ENCODE measurements at regions not wholly inside any gene's neighbourhood (a gene's known extent, or its start where the extent isn't known, plus 50 kb on each side); places are given as distances from the start of the nearest gene placed in this dataset.

DNA sequence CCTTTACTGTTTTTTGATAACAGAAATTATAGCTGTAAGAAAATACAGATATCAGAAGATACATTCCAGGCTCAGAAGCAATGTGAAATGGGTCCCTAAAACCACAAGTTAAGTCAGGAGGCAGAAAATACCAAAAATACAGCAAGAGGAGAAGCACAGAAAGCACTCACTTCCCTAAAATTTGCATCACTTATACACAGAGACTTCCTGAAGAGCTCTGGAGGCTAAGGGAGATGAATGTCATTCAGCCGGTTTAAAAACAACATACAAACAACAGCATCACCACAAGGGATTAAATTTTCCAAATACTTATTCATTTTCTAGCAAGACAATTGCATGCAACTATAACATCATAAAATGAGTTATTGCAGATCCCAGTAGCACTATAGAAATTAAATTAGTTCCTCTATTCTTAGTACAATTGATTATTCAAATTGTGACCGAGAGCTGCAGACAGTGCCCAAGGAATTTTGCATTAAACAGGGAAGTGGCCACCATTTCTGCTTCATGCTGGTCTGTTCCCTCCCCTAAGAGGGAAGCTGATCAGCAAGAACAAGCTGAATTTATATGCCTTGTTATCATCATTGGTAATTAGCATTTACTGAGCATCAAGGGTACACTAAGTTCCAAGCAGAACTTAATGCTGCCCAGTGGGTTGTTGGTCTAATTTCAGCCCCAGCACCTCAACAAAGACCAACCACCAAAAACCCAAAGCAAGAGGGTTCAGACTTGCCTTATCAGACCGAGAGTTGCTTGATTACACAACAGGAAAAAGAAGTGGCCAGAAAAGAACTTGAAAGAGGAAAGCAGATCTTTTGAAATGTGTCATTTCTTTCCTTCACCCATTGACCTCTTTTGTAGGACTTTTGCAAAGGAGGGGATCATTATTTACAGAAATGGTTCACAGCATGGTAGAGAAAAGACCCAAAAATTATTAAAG, 140.7 kb downstream of the KCTD12 start:
- DNase-seq = no peak

DNA sequence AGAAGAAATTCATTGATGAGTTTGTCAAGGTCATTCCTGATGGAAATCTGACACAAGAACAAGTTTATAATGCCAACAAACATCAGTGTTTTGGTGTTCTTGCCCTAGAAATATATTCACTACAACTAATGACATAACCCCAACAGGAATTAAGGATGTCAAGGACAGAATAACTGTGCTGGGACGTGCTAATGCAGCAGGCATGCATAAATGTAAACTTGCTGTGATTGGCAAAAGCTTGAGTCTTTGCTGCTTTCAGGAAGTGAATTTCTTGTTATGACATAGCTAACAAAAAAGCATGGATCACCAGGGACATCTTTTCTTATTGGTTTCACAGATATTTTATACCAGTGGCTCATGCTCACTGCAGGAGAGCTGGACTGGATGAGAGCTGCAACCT, 144.6 kb downstream of the KCTD12 start:
- no peak for DNase-seq

DNA sequence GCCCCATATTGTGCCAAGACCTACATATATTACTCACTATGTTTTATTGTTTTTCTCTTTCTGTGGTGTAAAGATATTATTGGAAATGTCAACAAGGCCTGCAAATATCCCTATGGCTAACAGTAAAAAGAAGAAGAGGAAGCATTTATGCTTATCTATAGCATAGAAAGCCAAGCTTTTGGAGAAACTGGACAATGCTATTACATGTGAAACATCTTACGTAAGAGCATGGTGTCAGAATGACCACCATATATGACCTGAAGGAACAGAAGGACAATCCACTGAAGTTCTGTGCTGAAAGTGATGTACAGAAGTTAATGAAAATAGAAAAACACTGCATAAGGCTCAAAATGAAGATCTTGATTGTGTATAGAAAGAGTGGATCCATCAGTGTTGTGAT, 145.2 kb downstream of the KCTD12 start:
- no peak for DNase-seq

GRCh38 chr13:76738616-76739015, 147.6 kb downstream of the KCTD12 start:
- DNase-seq = no peak

- DNase-seq = no peak
Measured at GRCh38 chr13:76737526-76737925, 148.7 kb downstream of the KCTD12 start.

DNA sequence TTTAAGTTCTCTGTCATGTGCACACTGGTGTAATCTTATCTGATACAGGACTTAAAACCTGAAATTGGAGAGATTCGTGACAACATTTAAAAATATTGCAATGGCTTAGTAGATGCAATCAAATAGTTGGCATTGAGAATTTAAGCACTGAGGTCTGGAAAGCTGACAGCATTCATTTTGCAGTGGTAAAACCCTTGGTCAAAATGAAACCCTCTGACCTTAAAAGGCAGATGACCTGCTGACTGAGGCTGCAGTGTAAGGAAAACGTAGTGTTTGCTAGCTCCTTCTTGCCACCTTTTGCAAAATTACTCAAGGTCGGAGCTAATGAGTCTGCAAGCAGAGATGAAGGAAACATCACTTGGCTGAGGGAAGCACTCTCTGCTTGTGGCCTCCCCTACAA, 150.6 kb downstream of the KCTD12 start:
- DNase-seq = no peak

DNA sequence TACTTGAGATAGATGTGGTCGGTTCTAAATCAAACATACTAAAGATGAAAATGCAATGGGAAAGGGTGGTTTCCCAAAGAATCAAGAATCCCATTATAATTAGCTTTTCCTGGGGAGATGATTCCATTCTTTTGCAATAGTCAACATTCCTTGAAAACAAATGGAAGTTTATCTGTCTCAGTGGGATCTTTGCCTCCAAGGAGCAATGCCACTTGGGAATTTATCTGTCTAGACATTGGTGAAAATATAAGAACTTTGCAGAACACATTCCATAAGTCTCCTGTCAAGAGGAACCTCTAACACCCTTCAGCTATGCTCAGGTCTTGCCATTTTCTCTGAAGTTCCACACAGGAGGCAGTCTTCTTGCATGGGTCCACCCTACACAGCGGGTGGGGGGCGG, 152.5 kb downstream of the KCTD12 start:
- no peak for DNase-seq

DNA sequence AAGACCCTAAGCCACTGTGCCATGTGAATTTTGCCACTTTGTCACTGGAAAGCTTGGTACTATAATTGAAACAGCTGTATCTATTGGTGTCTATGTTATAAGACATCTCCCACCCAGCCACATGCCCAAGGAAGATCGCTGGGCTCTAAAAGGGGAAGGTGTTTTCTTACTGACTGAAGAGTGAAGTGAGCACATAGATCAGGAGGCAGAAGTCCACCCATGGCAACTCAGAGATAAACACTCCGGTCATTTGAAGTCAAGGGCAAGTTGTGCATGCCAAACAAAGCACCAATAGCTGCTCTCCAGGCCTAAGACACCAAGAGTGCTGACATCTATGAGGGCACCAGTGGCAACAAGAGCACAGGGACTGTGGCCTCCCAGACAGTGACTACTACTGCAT, 153.8 kb downstream of the KCTD12 start:
- DNase-seq = no peak

DNA sequence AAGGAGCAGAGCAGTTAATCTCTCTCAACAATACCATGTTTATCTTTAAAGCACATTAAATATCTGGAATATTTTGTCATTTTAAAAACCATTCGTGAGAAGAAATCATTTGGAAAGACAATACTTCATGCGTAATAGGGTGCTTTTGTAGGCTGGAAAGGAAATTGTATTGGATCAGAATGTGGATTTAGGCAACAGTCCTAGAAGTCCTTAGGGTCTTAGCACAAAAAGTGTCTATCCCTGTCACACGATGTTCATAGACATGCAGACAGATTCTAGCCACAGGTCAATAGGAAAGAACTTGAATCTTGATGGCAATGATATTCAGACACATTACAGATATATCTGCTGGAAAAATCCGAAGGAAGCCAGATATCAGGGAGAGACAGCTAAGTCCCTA, 156.0 kb downstream of the KCTD12 start:
- no peak for DNase-seq

DNA sequence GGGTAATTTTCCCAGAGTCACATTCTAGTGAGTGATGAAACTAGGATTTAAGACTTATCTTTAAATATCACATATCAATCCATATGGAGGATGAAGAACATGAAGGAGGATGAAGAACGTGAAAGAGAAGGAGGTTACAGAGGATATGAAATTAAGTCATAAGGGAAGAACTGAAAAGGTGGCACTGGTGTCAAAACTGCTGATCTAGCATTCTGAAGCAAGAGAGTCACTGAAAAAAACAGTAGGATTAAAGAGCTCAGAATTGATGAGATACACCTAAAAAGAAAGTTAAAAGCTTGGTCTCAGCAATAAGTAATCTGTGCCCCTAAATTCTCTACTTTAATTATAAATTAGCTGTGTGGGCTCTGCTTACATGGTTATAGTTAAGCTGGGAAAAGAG, 156.5 kb downstream of the KCTD12 start:
- DNase-seq = no peak

GRCh38 chr13:76725896-76726295, 160.3 kb downstream of the KCTD12 start:
- DNase-seq = no peak

DNA sequence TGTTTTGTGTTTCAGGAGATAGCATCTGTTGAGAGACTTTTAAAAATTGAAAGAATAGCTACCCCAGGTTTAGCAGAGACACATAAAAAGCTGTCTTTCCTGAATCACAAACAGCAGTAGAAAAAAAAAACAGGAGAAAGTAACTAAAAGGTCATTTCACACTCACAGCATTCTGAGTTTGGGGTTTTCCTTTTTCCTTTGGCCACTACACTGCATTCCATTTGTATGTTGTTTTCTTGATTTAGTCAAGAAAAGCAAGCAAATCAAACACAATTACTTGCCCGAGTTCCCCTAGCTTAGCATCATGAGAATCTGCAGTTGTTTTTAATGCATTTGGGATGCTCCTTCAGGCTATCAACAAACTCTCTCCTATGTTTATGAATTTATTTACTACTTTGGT, 161.0 kb downstream of the KCTD12 start:
- DNase-seq = no peak

DNA sequence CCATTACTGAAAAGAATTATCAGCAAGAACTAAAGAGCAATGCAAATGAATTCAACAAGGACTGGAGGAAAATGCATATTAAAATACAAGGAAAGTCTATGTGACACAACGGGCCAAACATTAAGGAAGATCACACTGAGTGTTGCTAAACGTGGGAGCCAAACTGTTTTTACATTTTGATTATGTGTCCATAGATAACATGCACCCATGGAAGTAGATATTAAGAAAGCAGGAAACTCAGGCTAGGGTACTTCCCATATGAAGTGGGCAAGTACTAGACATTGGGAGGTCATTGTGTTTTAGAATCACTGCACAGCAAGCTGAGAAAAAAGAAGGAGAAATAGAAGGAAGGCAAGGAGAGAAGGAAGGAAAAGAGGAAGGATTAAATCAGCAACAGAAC, 161.8 kb downstream of the KCTD12 start:
- no peak for DNase-seq

- no peak for DNase-seq
Measured at GRCh38 chr13:76723551-76724232, 162.5 kb downstream of the KCTD12 start.

DNA sequence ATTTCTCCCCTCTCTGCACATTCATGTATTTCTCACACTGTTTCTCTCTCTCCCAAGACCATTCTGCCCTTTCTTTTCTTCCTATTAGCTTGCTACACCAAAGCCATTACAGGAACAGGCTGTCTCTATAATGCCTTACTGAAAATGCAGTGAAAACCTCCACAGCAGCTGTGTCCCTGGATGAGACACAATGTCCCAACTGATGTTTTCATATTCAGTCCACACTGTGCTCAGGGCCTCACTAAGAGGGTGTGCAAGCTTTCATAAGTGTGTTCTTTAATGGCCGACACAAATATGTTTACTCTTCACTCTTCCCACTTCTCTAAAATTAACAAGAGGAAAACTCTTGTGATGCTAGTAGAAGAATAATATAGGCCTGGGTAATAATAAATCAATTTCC, 163.4 kb downstream of the KCTD12 start:
- no peak for DNase-seq

- DNase-seq = no peak
Measured at GRCh38 chr13:76720821-76721220, 165.4 kb downstream of the KCTD12 start.

DNA sequence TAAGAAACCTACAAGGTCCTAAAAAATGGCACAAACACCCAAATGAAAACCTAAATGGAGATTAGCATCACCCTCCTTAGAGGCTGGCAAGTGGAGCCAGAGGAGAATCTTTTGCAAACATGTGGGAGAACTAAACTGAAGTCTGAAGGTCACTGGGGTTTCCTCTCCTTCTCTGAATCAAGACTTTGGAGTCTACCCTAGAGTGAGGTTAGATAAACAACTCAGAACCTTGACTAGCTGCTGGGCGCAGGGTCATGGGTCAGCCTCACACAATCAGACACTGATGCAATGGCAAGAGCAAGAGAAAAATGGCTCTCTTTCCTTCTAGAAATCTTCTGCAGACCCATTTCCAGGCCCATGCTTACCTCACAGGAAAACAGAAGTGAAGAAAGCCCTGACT, 165.8 kb downstream of the KCTD12 start:
- no peak for DNase-seq

DNA sequence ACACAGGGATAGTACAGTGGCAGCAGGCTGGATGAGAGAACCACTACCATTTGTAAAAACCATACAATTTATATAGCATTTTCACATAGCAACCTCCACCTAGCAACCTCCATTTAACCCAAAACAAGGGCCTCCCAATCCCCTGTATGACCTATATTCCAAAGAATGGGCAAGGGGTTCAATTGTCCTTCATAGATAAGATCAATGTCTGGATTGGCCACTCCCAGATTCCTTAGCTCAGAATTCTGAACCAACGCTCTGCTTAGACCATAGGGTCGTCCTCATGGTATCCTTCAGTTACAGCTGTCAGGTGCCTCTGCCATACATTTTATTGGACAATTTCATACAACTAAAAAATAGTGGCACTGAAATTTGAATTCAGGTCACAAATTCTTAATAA, 166.2 kb downstream of the KCTD12 start:
- DNase-seq = no peak

DNA sequence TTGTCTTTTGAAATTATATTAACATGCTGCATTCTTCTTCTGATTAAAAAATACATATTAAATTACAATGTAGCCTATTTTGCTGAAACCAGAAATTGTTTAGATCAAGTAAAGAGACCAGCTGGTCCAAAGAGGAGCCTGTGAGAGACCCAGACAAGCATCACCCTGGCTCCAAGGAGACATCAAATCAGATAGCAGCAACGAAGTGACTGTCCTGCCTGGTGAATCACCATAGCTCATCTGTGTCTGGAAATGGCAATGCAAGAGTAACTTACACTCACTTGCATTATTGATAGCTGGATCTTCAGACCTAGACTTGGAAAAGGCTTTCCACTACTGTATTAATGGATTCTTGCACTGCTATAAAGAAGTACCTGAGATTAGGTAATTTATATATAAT, 169.1 kb downstream of the KCTD12 start:
- DNase-seq = no peak

DNA sequence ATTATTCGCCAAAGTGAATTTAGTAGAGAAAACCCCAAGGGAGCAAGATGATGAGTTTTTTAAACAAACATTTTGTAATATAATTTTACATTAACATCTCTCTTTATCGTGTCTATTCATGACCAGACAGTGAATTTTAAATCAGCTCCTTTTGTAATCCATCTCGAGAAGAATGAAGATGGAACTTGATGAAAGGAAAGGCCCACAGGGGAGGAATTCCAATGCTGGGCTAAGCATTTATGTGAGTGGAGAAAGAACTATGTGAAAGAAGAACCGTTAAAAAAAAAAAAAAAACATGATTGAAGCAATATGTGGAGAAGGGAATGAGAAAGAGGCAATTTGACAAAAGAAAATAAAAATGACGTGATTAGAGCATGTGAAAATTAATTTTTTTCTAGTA, 170.6 kb downstream of the KCTD12 start:
- DNase-seq = no peak

DNA sequence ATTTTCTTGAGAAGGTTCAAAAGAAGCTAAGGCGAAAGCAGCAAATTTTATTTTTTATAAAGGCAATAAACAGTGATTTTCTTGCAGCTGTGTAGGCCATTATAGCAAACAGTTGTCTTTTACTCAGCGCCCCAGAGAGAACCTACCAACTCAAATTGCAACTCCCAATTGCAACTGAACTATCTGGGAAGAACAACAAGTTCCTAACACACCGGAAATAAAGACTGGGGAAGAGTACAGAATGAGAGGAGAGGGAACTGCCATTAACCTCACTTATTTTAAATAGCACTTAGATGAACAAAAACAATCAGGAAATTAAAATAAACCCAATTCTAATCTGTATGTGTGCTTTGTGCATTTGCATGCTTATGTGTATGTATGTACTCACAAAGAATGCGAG, 171.1 kb downstream of the KCTD12 start:
- no peak for DNase-seq

DNA sequence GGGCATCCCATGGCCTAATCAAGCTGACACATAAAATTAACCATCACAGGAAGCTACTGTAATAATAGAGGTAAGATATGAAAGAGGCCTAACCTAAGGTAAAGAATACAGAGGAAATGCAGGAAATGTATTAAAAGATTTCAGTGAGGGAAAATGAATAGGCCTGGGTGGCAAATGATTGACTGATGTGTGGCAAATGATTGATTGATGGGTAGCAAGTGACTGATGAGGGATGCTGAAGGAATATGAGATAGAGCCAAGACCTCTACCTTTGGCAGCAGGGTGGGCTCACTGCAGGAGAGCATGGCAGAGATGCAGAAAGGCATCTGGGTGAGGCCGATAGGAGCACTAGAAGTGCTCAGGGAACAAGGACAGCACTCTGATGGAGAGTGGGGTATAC, 172.9 kb downstream of the KCTD12 start:
- DNase-seq = no peak

DNA sequence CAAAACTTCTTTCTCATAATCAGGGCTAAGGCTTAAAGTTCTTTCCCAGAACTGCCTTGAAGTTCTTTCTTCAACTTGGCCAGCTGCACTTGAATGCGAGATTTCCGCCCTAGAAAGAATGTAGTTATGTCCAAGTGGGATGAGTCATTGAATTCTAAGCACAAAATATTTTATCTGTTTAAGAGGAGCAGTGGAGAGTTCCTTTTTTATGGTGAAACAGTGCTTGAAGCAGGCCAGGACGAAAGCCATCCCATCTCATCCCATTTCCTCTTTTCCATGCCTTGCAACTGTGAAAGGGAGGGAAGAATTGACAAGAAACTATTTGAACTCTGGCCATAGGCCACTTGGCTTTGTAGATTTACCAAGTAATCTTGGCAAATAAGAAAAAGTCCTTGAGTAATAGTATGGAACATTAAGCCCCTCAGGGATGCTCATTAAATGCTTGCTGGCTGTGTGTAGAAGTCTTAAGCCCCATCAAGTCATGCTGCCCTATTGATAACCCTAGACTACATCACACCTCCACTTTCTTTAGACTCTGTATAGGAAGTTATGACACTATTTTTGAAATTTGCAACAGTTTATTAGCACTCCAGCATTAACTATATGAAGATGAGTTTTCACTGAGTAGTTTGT, 174.5 kb downstream of the KCTD12 start:
- no peak for DNase-seq

DNA sequence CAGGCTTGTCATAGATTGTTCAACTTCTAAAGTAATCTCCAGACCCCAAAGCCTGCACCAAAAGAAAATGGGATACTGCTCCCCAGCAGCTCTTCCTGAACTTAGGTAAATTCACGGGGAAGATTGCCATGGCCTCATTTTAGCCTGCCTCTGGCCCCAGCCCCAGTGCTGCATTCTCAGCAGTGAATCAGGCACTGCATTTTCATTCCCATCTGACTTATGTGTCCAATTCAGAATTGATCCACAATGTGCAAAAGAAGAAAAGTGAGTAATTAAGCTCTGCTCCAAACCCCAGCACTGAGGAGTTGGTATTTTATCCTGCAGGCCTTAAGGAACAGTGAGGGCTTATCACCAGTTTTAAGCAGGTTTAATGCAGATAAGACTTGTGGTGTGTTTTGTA, 176.4 kb downstream of the KCTD12 start:
- DNase-seq = no peak

Data from activated naive CD4-positive, alpha-beta T cell treated with Interleukin-2 at 50 U/mL for 16 hours (primary cell).